GOT3 (cell line): ENCODE measurements at regions not wholly inside any gene's neighbourhood (a gene's known extent, or its start where the extent isn't known, plus 50 kb on each side); places are given as distances from the start of the nearest gene placed in this dataset.

Source experiments
- DNase-seq: peaks from one replicate; lab custom pipeline; 2025; ENCODE audit warnings: mixed read lengths; lab: John Stamatoyannopoulos, UW

DNA sequence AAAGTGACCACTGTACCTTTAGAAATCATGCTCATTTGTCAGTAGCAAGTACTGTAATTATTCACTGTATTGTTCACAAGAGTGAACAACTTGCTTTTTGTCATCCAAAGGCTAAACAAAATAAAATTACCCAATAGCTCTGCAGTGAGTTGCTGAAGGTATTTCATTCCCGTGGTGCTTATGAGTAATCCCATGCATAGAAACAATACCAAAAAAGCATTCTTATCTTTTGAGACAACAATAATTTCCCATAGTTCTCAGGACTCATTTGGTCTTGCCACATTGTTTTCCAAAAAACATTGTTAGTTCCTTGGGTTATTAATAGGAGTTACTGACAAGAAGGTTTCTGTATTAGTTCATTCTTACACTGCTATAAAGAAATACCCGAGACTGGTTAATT is 503.2 kb upstream of the FAM98A start:
- DNase-seq = no peak

DNA sequence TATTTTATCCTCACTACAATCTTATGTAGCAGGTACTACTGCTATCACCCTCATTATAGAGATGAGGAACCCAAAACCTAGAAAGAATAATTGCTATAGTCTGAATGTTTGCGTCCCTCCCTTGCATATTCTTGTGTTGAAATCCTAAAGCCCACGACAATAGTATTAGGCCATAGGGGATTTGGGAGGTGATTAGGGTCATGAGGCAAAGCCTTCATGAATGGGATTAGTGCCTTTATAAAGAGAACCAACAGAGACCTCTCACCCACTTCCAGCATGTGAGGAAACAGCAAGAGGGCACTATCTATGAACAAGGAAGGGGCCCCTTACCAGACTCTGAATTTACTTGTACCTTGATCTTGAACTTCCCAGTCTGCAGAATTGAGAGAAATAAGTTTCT is 500.3 kb upstream of the FAM98A start:
- no peak for DNase-seq

DNA sequence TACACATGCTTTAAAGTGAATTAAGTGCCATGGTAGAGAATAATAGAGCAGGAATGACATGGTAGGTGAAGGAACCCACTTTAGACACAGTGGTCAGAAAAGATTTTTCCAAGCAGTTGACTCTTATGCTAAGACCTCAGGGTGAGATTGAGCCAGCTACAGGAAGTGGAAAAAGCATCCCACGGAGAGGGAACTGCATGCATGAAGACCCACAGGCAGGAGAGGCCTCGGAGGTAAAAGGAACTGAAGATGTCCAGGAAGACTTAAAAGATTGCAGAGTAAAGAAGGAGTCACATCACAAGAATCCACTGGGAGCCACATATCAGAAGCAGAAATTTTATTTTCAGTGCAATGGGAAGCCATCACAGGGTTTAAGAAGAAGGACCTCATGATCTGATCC is 499.2 kb upstream of the FAM98A start:
- DNase-seq = no peak

GRCh38 chr2:34096562-34097171 is 497.6 kb upstream of the FAM98A start:
- no peak for DNase-seq

DNA sequence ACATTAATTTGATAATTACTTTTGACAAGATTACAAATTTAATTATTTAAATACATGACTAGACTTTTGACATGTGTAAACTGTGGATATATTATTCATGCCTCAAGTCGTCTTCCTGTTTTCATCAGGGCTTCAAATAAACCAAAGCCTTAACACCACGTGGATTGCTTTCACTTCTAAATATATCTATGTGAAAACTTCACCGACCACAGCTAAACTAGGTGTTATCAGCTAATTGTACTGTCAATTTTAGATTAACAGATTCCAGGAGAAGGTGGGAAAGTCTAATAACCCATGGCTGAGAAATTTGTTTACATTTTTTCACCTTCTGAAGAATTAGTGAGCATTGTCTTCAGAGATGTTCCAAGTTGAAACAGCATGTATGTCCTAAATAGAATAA is 494.7 kb upstream of the FAM98A start:
- no peak for DNase-seq

DNA sequence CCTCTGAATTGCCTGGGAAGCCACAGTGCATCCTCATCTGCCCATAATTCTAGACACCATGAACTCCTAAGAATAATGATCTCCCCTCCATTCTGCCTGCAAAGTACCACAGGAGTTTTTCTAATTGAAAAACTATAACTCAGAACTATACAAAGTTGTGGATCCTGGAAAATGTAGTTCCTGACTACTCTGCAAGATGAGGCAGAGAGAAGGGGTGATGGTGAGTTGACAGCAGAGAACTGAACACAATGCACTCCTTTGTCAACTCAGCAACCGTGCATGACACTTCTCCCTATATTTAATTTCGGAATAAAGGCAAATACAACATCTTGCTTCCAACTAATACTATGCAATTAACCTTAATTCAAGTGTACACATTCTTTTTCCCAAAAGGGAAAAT is 471.1 kb upstream of the FAM98A start:
- DNase-seq = no peak

DNA sequence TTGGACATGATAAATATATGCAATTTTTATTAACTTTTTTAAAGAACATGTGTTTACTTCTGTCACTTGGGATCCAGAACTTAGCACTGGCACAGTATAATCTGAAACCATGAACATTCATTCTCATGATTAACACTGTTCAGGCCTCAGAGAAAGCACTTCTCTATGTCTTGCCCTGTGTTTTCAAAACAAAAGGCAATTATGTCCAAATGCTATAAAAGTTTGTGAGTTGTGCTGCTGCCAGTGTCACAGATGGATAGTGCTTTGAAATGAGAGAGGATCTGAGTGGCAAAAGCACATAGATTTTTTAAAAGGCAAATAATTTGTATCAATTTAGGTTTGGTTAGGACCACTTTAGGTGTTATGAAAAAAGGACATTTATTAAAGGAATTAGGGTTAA is 470.5 kb upstream of the FAM98A start:
- no peak for DNase-seq

DNA sequence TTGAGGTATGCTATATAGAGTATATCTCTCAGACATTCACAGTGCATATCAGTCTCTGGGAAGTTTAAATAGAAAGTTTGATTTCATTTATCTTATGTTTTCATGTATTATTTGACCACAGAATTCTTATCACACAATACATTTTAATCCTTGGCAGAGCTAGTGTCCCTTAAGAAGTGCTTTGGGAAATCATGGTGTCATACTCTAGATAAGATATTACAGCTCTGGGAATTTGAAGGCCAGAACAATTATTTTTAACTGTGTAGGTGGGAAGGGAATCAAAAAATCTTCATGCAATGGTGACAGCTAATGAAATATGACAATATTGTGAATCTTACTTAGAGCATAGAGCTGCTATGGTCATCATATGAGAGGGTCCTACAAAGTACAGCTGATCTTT is 451.3 kb upstream of the FAM98A start:
- DNase-seq = no peak

GRCh38 chr2:34045101-34045655 is 446.1 kb upstream of the FAM98A start:
- no peak for DNase-seq

DNA sequence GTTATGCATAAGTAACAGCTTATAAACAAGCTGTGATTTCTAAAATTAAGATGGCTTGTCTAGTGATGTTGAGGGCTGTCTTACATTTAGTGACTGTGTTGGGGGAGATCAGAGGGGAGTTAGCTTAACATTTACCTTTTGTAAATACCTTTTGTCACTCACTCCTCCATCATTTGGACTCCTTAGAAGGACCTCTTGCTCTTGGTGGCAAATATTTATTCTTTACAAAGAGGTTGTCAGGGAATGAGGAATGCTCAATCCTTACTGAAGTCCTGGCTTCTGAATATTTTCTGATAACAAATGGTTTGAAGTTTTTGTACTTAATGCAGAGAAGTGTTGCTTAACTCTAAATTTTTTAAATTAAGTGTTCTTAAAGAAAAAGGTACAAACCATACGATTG is 438.8 kb upstream of the FAM98A start:
- no peak for DNase-seq

DNA sequence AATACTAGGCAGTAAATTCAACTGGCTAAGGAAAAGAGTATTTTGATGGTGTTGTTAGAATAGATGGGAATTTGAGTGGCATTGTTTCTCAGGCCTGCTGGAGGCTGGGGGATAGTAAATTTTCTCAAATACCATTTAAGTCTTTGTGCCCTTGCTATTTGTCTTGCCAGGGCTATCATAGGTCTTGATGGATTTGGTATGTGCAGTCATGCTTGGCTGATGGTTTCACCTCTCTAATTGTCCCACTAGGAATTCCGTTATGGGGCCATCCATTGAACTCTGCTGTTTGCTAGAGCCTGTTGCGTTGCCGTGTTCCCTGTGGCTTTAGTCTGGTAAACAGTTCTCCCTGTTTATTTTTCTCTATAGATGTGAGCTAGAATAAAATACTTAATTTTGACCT is 438.1 kb upstream of the FAM98A start:
- DNase-seq = no peak

GRCh38 chr2:34031097-34031496 is 432.0 kb upstream of the FAM98A start:
- DNase-seq = no peak

GRCh38 chr2:34030273-34030672 is 431.2 kb upstream of the FAM98A start:
- no peak for DNase-seq

DNA sequence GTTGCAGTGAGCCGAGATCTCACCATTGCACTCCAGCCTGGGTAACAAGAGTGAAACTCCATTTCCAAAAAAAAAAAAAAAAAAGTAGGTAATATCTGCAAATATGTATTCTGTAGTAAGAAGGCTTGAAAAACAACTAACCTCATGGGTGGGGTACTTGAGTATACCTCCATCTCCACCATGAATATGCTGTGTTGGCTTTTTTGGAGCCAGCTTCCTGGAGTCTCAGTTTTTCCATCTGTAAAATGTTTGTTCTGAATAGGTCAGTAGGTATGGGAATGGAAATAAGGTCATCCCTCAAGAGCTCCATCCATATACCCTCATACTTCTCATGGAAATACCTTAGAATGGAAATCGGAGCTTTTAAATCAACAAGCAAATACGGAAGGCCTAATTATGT is 430.0 kb upstream of the FAM98A start:
- no peak for DNase-seq

GRCh38 chr2:34025196-34025595 is 426.1 kb upstream of the FAM98A start:
- DNase-seq = no peak

DNA sequence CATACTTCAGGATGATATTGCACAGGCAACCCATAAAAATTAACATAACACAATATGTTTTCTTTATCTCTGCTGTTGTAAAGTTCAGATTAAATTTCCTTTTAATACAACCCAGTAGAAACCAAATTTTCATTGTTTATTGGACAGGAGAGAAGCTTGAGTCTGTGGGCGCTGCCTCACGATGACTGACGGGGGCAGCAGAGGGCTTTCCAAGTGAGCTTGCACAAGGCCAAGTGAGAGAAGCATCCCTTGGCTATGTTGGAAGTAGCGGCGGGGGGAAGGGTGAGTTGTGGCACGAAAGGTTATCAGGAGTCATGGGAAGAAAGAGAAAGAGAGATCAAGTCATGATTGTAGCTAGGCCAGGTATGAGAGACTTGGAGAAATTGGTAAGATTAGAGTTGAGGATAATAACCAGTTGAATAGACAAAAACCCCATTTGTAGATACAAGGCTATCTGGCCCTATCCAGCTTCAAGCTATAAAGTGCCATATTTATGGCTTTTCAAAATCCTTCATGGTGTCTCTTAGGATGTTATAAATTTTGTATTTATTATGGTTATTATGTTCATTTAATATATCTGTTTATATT is 413.7 kb upstream of the FAM98A start:
- no peak for DNase-seq

- DNase-seq = no peak
Observed at GRCh38 chr2:34011684-34012083, 412.6 kb upstream of the FAM98A start.

DNA sequence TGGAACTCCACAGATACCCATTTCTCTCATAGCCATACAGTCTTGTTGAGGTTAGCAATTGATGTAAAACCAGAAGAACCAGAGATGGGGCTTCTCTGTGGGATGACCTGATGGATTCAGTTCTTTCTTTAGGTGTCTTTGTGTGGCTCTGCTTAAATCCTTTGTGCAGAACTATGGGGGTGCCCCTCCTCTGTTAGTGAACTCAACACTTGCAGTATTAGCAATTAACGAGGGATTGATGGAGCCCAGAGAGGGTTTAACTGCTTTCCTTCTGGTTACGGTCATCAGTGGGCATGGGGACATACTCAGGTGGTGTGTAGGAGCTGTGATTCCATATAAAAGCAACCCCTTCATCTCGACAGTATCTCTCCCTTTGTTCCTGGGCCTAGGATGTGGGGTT is 406.8 kb upstream of the FAM98A start:
- DNase-seq = no peak

- no peak for DNase-seq
Observed at GRCh38 chr2:34004936-34005335, 405.8 kb upstream of the FAM98A start.

DNA sequence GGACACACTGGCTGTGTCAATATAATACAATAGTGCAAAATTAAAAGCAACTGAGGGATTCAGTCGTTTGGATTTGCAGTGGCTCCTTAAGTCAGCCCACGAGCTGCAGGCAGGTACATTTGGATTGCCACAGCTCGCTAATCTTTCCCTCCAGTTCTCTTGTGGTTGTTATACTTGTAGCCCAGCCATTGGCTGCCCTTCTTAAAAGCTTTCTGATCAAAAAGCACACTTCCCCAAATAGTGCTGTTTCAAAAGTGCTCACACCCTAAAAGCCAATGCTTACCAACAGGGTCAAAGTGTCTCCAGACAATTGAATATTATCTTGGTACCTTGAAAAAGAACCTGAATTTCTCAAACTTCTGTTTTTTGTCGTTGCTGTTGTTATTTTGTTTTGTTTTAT is 404.7 kb upstream of the FAM98A start:
- no peak for DNase-seq

- no peak for DNase-seq
Observed at GRCh38 chr2:34001557-34001956, 402.5 kb upstream of the FAM98A start.

GRCh38 chr2:33984131-33984530 is 385.0 kb upstream of the FAM98A start:
- DNase-seq = no peak

DNA sequence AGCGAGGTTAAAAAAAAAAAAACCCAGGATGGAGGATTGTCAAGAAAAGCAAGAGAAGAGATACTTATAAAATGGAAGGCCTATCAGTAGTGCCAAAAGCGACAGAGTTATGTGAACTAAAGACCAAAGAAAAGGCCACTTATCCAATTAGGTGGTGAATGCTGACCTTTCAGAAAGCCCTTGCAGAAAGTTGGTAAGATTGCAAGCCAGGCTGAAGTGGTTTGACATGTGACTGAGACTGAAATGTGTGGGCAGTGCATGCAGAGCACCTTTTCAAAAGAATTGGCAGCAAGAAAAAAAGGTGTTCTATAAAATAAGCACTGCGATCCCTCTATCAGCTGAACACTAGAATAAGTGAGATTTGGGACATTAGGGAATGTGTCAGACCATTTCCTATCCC is 379.4 kb upstream of the FAM98A start:
- DNase-seq = no peak

DNA sequence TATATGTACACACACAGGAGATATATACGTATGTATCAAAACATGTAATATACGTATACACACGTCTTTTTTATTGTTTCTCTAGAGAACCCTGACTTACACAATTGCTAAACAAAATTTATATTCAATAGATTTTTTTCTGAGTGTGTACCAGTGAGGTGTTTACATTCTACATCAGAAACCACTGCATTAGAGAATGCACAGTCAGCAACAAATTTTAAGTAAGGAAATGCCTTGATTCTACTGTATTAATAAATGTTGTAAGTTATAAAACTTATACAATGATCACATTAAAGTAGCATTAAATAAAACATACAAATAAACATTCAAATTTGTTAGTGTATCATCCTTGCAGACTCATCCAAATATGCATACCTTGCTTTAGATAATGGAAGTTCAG is 376.4 kb upstream of the FAM98A start:
- DNase-seq = no peak
